ENCODE measurements at regions not wholly inside any gene's neighbourhood (a gene's known extent, or its start where the extent isn't known, plus 50 kb on each side); places are given as distances from the start of the nearest gene placed in this dataset.

DNA sequence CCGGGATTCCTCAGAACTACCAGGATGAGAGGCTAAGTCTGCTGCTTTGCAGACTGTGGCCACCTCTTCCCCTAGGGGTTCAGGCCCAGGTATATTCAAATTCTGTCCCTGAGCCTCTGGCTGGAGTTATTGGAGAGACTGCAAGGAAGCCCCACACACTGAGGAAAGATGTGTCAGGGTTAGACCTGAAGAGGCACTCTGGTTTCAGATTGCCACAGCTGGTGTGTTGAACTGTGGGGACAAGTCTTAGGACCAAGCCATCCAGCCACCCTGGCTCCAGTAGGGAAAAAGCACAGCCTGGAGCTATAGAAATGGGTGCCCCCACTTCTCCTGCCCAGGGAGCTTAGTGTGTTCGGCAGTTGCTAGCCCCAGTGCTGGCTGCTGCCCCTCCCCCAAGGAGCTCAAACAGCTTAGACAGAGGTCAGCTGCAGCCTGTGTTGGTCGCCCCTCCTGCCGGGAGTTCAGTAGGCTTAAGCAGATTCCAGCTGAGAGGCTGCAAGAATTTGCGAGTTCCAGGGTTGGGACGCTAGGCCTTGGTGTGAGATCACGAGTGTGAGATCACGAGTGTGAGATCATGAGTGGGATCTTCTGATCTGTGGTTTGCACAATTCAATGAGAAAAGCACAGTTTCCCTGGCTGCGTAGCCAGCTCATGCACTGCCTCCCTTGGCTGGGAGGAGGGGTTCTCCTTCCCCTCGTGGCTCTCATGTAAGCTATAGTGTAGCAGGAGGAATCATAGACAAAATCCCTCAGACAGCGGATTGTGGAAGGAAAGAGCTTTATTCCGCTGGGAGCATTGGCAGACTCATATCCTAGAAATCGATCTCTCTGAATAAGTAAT, 552.1 kb upstream of the CHORDC1 start:
- no peak for DNase-seq (ENCODE audit: low read depth)
- no peak overlapping the region for H3K4me3 ChIP-seq (ENCODE audit: low read depth, low read length)
- TF ChIP-seq, protein P1, sequence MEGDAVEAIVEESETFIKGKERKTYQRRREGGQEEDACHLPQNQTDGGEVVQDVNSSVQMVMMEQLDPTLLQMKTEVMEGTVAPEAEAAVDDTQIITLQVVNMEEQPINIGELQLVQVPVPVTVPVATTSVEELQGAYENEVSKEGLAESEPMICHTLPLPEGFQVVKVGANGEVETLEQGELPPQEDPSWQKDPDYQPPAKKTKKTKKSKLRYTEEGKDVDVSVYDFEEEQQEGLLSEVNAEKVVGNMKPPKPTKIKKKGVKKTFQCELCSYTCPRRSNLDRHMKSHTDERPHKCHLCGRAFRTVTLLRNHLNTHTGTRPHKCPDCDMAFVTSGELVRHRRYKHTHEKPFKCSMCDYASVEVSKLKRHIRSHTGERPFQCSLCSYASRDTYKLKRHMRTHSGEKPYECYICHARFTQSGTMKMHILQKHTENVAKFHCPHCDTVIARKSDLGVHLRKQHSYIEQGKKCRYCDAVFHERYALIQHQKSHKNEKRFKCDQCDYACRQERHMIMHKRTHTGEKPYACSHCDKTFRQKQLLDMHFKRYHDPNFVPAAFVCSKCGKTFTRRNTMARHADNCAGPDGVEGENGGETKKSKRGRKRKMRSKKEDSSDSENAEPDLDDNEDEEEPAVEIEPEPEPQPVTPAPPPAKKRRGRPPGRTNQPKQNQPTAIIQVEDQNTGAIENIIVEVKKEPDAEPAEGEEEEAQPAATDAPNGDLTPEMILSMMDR (IDR thresholded peaks at IDR 0.05; ENCODE audit: control insufficient read depth, extremely low read depth, insufficient read depth) = no peak

DNA sequence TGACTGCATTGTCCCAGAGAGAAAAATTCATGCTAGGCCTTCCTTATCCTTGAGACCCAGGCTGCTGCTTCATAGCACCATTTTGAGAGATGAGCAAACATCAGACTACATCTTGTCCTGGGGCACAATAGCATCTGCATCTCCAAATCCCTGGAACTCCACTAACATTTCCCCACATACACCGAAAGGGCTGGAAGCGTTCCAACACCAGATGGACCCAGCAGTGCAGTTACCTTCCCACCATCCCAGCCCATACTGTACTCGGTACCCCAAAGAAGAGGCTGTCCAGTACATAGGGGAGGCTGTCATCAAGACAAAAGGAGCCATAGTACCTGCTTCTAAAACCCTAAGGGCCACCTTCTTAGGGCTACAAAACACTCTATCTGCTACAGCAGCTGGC, 547.2 kb upstream of the CHORDC1 start:
- H3K4me3 ChIP-seq (ENCODE audit: low read depth, low read length) = no peak overlapping the region
- no peak for DNase-seq (ENCODE audit: low read depth)
- TF ChIP-seq, protein P1 (IDR thresholded peaks at IDR 0.05; ENCODE audit: control insufficient read depth, extremely low read depth, insufficient read depth) = no peak

DNA sequence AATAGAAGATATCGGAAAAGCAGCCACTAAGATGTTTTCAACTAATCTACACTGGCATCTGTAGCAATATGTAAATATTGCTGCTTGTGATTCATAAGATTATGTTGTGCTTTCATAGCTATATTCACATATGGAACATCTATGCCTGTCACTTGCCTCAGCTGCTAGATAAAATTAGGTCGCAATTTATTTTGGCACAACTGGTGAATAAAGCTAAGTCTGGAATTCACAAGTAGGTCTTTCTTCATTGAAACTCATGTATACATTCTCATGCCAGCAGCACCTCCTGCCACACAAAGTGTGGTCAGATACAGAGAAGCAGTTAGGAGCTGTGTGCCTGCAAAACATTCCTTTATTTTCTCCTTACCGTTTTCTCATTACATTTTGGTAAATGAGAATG, 543.3 kb upstream of the CHORDC1 start:
- TF ChIP-seq, protein P1 (IDR thresholded peaks at IDR 0.05; ENCODE audit: control insufficient read depth, extremely low read depth, insufficient read depth) = no peak
- no peak for DNase-seq (ENCODE audit: low read depth)
- H3K4me3 ChIP-seq (ENCODE audit: low read depth, low read length) = no peak overlapping the region

DNA sequence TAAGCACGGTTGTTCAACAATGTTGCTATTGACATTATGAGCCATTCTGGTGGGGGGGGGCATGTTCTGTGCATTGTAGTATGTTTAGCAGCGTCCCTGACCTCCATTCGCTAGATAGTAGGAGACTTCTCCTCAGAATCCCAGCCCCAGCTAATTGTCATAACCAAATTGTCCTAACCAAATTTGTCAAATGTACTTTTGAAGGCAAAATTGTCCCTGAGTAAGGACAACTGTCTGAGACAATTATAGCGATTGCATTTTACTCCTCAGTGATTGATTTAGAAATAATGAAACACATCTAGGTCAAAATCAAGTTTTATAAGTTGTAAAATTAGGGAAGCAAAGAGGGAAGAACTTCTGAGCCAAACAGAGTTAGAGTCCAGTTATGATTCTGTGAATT, 541.8 kb upstream of the CHORDC1 start:
- DNase-seq (ENCODE audit: low read depth) = no peak
- TF ChIP-seq, protein P1 (IDR thresholded peaks at IDR 0.05; ENCODE audit: control insufficient read depth, extremely low read depth, insufficient read depth) = no peak
- no peak overlapping the region for H3K4me3 ChIP-seq (ENCODE audit: low read depth, low read length)

DNA sequence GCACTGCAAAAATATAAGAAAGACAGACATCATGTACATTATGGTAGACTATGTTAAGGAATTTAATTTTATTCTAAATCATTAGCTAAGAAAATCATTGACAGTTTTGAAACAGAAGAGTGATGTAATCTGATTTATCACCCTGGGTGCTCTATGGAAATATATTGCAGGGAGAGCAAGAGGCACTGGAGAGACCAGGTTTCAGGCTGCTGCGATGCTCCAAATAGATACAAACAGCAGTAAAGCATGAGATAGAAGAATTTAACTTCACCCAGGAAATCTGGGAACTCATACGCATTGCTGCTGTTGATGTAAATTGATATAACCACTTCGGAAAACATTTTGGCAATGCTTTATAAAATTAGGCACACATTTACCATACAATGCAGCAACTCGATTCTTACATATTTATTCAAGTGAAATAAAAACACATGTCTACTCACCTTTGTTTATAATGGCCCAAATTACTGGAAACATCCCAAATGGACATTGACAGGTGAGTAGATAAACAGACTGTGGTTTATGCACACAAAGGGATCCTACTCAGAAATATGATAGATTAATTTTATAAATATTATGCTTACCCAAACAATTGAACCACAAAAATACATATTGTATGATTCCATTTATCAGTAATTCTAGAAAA, 535.1 kb upstream of the CHORDC1 start:
- peak; percentile 96 for DNase-seq (ENCODE audit: low read depth)
- TF ChIP-seq, protein P1 (IDR thresholded peaks at IDR 0.05; ENCODE audit: control insufficient read depth, extremely low read depth, insufficient read depth) = no peak
- H3K4me3 ChIP-seq (ENCODE audit: low read depth, low read length) = no peak overlapping the region

DNA sequence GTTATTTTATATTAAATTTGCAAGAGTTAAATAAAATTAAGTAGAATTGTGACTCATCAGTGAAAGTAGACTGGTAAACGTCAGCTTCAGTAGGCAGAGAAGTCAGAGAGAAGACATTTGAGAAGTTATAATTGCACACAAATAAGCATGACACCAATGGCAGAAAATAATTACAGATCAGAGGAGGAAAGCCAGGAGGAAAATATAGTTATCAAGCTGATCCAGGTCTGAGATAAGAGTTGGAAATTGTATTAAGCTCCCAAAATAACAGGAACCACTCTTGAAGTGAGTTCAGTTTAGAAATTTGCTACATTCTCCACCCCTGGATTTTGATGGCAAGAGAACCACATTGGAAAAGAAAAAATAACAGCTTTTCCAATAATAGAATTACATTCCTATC, 533.8 kb upstream of the CHORDC1 start:
- no peak overlapping the region for H3K4me3 ChIP-seq (ENCODE audit: low read depth, low read length)
- DNase-seq (ENCODE audit: low read depth) = no peak
- TF ChIP-seq, protein P1 (IDR thresholded peaks at IDR 0.05; ENCODE audit: control insufficient read depth, extremely low read depth, insufficient read depth) = no peak

All from LNCaP clone FGC (cell line).